IMR-90 (cell line): ENCODE measurements at regions not wholly inside any gene's neighbourhood (a gene's known extent, or its start where the extent isn't known, plus 50 kb on each side); places are given as distances from the start of the nearest gene placed in this dataset.

ENCODE experiments used
- ATAC-seq: fragments of 200-7000 bp; cut with Tn5 transposase; 2 replicates; pipeline ENCODE4 v1.9.1; 2020; ENCODE audit warnings: low read depth, mild to moderate bottlenecking, moderate library complexity
- BruUV-seq: library from RNA; stranded (reverse); fragments of 400-500 nt; replicated peaks from 2 replicates; lab custom pipeline; 2021; lab: Mats Ljungman, UMichigan
- CTCF ChIA-PET: fragments of 300-600 bp; formaldehyde crosslinking; extraction: SDS; loops from one replicate; lab custom pipeline; 2021; ENCODE audit warnings: antibody characterized with exemption; lab: Yijun Ruan, JAX
- POLR2A ChIA-PET: fragments of 300-600 bp; sonication (Branson Sonifier 250); formaldehyde crosslinking; loops from one replicate; lab custom pipeline; 2022; ENCODE audit warnings: antibody characterized with exemption; ENCODE audit not compliant: unreplicated experiment; lab: Charles Lee
- DNase-seq: peaks from one replicate; pipeline ENCODE4 v3.0.0; 2013
- H2AFZ ChIP-seq: replicated peaks from 2 replicates; pipeline ENCODE3; 2013; ENCODE audit warnings: low read length, mild to moderate bottlenecking; ENCODE audit not compliant: poor library complexity
- H2AK5ac ChIP-seq: 2 replicates; pipeline ENCODE4 v1.6.1; 2013; ENCODE audit warnings: low read depth, low read length, inconsistent platforms
- H2AK9ac ChIP-seq: replicated peaks from 2 replicates; pipeline ENCODE3; 2013; ENCODE audit warnings: mild to moderate bottlenecking, low read depth, low read length, moderate library complexity; ENCODE audit not compliant: poor library complexity
- H2BK120ac ChIP-seq: 2 replicates; pipeline ENCODE4 v1.6.1; 2013; ENCODE audit warnings: low read depth, low read length, inconsistent platforms
- H2BK15ac ChIP-seq: 3 replicates; pipeline ENCODE4 v1.6.1; 2013; ENCODE audit warnings: low read depth, low read length, inconsistent platforms
- H2BK20ac ChIP-seq: 2 replicates; pipeline ENCODE4 v1.6.1; 2013; ENCODE audit warnings: low read depth, mild to moderate bottlenecking, inconsistent platforms, low read length, moderate library complexity
- H2BK5ac ChIP-seq: 2 replicates; pipeline ENCODE4 v1.6.1; 2013; ENCODE audit warnings: mild to moderate bottlenecking, low read depth, low read length, inconsistent platforms; ENCODE audit not compliant: poor library complexity, severe bottlenecking
- H3K14ac ChIP-seq: replicated peaks from 2 replicates; pipeline ENCODE4 v1.6.1; 2013; ENCODE audit warnings: low read depth, low read length, inconsistent platforms
- H3K18ac ChIP-seq: 2 replicates; pipeline ENCODE4 v1.6.1; 2013; ENCODE audit warnings: low read depth, low read length, control low read depth
- H3K23ac ChIP-seq: 2 replicates; pipeline ENCODE4 v1.6.1; 2013; ENCODE audit warnings: low read depth, low read length, inconsistent platforms
- H3K27ac ChIP-seq: 2 replicates; pipeline ENCODE4 v1.5.1; 2013; ENCODE audit warnings: mild to moderate bottlenecking, control low read depth, low read length; ENCODE audit not compliant: insufficient read depth
- H3K27me3 ChIP-seq: 2 replicates; pipeline ENCODE4 v1.6.1; 2013; ENCODE audit warnings: low read length; ENCODE audit not compliant: control insufficient read depth, insufficient read depth
- H3K36me3 ChIP-seq: 2 replicates; pipeline ENCODE4 v1.6.1; 2013; ENCODE audit warnings: low read length, mixed read lengths; ENCODE audit not compliant: control insufficient read depth, insufficient read depth
- H3K4ac ChIP-seq: 2 replicates; pipeline ENCODE4 v1.6.1; 2013; ENCODE audit warnings: low read depth, low read length, inconsistent platforms
- H3K4me1 ChIP-seq: 2 replicates; pipeline ENCODE4 v1.6.1; 2013; ENCODE audit warnings: low read length, mixed read lengths; ENCODE audit not compliant: control insufficient read depth, insufficient read depth
- H3K4me2 ChIP-seq: 2 replicates; pipeline ENCODE4 v1.6.1; 2013; ENCODE audit warnings: low read depth, mild to moderate bottlenecking, control low read depth, low read length, moderate library complexity
- H3K4me3 ChIP-seq: 2 replicates; pipeline ENCODE4 v1.5.1; 2013; ENCODE audit warnings: low read depth, mild to moderate bottlenecking, control low read depth, low read length, moderate library complexity; ENCODE audit not compliant: insufficient read depth
- H3K56ac ChIP-seq: 2 replicates; pipeline ENCODE4 v1.6.1; 2013; ENCODE audit warnings: low read length, inconsistent platforms; ENCODE audit not compliant: insufficient read depth; ENCODE audit errors: extremely low read depth
- H3K79me1 ChIP-seq, 2 experiments: 2 replicates each; pipeline ENCODE4 v1.6.1; 2013; ENCODE audit warnings: low read length in 2 of 2, inconsistent platforms in 1 of 2, low read depth in 1 of 2
- H3K9ac ChIP-seq: 2 replicates; pipeline ENCODE4 v1.6.1; 2013; ENCODE audit warnings: low read depth, low read length, control low read depth
- H3K9me1 ChIP-seq: 2 replicates; pipeline ENCODE4 v1.6.1; 2013; ENCODE audit warnings: low read length, inconsistent platforms; ENCODE audit not compliant: insufficient read depth
- H3K9me3 ChIP-seq: 2 replicates; pipeline ENCODE4 v1.6.1; 2013; ENCODE audit warnings: low read length; ENCODE audit not compliant: control insufficient read depth, insufficient read depth
- H4K20me1 ChIP-seq: 2 replicates; pipeline ENCODE4 v1.6.1; 2013; ENCODE audit warnings: low read length, inconsistent platforms; ENCODE audit not compliant: insufficient read depth
- H4K5ac ChIP-seq: 2 replicates; pipeline ENCODE4 v1.6.1; 2013; ENCODE audit warnings: mild to moderate bottlenecking, low read depth, low read length, control low read depth
- H4K8ac ChIP-seq, 2 experiments: 2 replicates each; pipeline ENCODE4 v1.6.1; 2013; ENCODE audit warnings: low read depth in 2 of 2, low read length in 2 of 2, control low read depth in 1 of 2, inconsistent platforms in 1 of 2
- H4K91ac ChIP-seq: 2 replicates; pipeline ENCODE4 v1.6.1; 2013; ENCODE audit warnings: low read depth, low read length, inconsistent platforms; ENCODE audit not compliant: insufficient read depth
- BHLHE40 ChIP-seq: fragments of 150-350 bp; IDR thresholded peaks from 2 replicates; pipeline ENCODE4 v1.6.1; 2016; ENCODE audit warnings: mild to moderate bottlenecking, low read depth, low read length
- CEBPB ChIP-seq: IDR thresholded peaks from 2 replicates; pipeline ENCODE4 v1.6.1; 2012; ENCODE audit warnings: low read depth, low read length, improper control_type of control experiment
- CHD1 ChIP-seq: IDR thresholded peaks from 2 replicates; pipeline ENCODE4 v1.6.1; 2012; ENCODE audit warnings: low read depth, low read length, improper control_type of control experiment
- FOS ChIP-seq: fragments of 150-350 bp; IDR thresholded peaks from 2 replicates; pipeline ENCODE4 v1.6.1; 2016; ENCODE audit warnings: low read depth, low read length
- MAFK ChIP-seq: IDR thresholded peaks from 2 replicates; pipeline ENCODE4 v1.6.1; 2012; ENCODE audit warnings: low read depth, low read length, improper control_type of control experiment
- MAZ ChIP-seq: IDR thresholded peaks from 2 replicates; pipeline ENCODE4 v1.6.1; 2012; ENCODE audit warnings: low read depth, mild to moderate bottlenecking, low read length, improper control_type of control experiment, moderate library complexity, borderline replicate concordance
- MXI1 ChIP-seq: IDR thresholded peaks from 2 replicates; pipeline ENCODE4 v1.6.1; 2012; ENCODE audit warnings: low read depth, mild to moderate bottlenecking, low read length, moderate library complexity, borderline replicate concordance
- POLR2A ChIP-seq: IDR thresholded peaks from 2 replicates; pipeline ENCODE4 v1.6.1; 2012; ENCODE audit warnings: mild to moderate bottlenecking, low read depth, low read length
- RAD21 ChIP-seq: IDR thresholded peaks from 2 replicates; pipeline ENCODE4 v1.6.1; 2012; ENCODE audit warnings: low read length, improper control_type of control experiment
- RFX5 ChIP-seq: IDR thresholded peaks from 2 replicates; pipeline ENCODE4 v1.8.0; 2012; ENCODE audit warnings: low read depth, mild to moderate bottlenecking, low read length, moderate library complexity
- SMC3 ChIP-seq: fragments of 150-350 bp; IDR thresholded peaks from 2 replicates; pipeline ENCODE4 v1.6.1; 2016; ENCODE audit warnings: low read depth, mild to moderate bottlenecking, antibody characterized with exemption, low read length, moderate library complexity
- WGBS, 2 experiments: methylation state at CpG; one replicate each; pipeline versions ENCODE4 v1.1.5 to v1.1.7; 2013; ENCODE audit warnings: missing lambda C conversion rate in 2 of 2; ENCODE audit not compliant: insufficient read length in 1 of 2; ENCODE audit errors: extremely low coverage in 2 of 2; 5-methylcytosine and 5-hydroxymethylcytosine counted together
- dilution Hi-C: fragments of 300-500 bp; cut with HindIII; formaldehyde crosslinking; loops from one replicate; pipeline ENCODE4 v1.14.3; 2018; ENCODE audit warnings: low sequenced_read_pairs; ENCODE audit not compliant: unreplicated experiment
- in situ Hi-C: fragments of 300-500 bp; cut with MboI; formaldehyde crosslinking; loops from 3 replicates; pipeline ENCODE4 v1.14.3; 2019; ENCODE audit warnings: low sequenced_read_pairs, inconsistent platforms, mixed read lengths
- intact Hi-C: fragments of 100-400 bp; cut with micrococcal nuclease; formaldehyde crosslinking; loops from 2 replicates; pipeline ENCODE4 v1.10.0; 2022
- TF ChIP-seq, protein P1 (sequence below): fragments of 150-350 bp; IDR thresholded peaks from 2 replicates; pipeline ENCODE4 v1.6.1; 2016; ENCODE audit warnings: low read depth, mild to moderate bottlenecking, low read length, moderate library complexity, borderline replicate concordance
- TF ChIP-seq, protein P2 (sequence below): fragments of 150-350 bp; IDR thresholded peaks from 2 replicates; pipeline ENCODE4 v1.6.1; 2017; ENCODE audit warnings: mild to moderate bottlenecking, antibody characterized with exemption, low read length, low read depth
- TF ChIP-seq, protein P3 (sequence below): conservative IDR thresholded peaks from 2 replicates; pipeline ENCODE4 v1.5.1; 2012; ENCODE audit warnings: mild to moderate bottlenecking, low read depth, low read length, improper control_type of control experiment

DNA sequence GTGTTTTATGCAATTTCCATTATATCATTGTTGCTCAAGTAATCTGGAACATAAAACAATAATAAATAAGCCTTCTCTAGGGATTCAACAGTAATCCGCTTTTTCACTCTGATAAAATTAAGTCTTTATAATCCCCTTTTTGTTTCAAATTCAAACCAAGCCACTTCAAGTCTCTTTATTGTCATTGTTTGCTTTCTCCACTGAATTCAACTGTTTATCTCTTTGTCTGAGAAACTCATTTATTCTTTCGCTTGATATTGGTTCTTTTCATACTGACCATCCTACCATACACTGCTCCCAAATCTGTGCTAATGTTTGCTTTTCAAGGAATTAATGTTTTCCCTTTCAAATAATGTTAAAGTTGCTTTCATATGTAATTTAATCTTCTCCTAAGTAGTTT is 550.4 kb upstream of the PCDH15 start:
- ChIA-PET POLR2A (no interaction called here), CTCF (no interaction called here)
- H2AK9ac ChIP-seq, result no peak overlapping the region
- no peaks in the 10 kb centered on the region for H3K9me1 ChIP-seq
- H2BK5ac ChIP-seq, result no peak overlapping the region
- no peaks in the 10 kb centered on the region for H3K9me3 ChIP-seq
- H3K9ac ChIP-seq, result no peak overlapping the region
- H3K36me3 ChIP-seq, result no peaks in the 10 kb centered on the region
- ATAC-seq (no peak), DNase-seq (no peak)
- no peak overlapping the region for H3K27ac ChIP-seq
- H4K8ac ChIP-seq, result no peak overlapping the region
- no peak overlapping the region for H3K56ac ChIP-seq
- no TSS peak for BruUV-seq
- no peak overlapping the region for H3K18ac ChIP-seq
- dilution Hi-C loops, result no loop called here
- no peak overlapping the region for H2AFZ ChIP-seq
- H3K4ac ChIP-seq, result no peak overlapping the region
- no peak overlapping the region for H4K5ac ChIP-seq
- in situ Hi-C loops, result no loop called here
- no peak overlapping the region for H3K4me3 ChIP-seq
- no CpG with 5 or more reads among the region's 2 CpGs for WGBS, 2 experiments
- H3K4me2 ChIP-seq, result no peak overlapping the region
- no peak overlapping the region for H3K23ac ChIP-seq
- H3K14ac ChIP-seq, result no peak overlapping the region
- no peaks in the 10 kb centered on the region for H3K79me1 ChIP-seq
- H2BK15ac ChIP-seq, result no peak overlapping the region
- intact Hi-C loops, result no loop called here
- H2BK120ac ChIP-seq, result no peak overlapping the region
- no peak overlapping the region for H4K91ac ChIP-seq
- TF ChIP-seq CEBPB (no peak), MAFK (no peak), FOS (no peak), CHD1 (no peak), MXI1 (no peak), MAZ (no peak), POLR2A (no peak), BHLHE40 (no peak), RAD21 (no peak), RFX5 (no peak), SMC3 (no peak)
- TF ChIP-seq, protein P1, sequence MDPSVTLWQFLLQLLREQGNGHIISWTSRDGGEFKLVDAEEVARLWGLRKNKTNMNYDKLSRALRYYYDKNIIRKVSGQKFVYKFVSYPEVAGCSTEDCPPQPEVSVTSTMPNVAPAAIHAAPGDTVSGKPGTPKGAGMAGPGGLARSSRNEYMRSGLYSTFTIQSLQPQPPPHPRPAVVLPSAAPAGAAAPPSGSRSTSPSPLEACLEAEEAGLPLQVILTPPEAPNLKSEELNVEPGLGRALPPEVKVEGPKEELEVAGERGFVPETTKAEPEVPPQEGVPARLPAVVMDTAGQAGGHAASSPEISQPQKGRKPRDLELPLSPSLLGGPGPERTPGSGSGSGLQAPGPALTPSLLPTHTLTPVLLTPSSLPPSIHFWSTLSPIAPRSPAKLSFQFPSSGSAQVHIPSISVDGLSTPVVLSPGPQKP, result no peak
- TF ChIP-seq, protein P2, sequence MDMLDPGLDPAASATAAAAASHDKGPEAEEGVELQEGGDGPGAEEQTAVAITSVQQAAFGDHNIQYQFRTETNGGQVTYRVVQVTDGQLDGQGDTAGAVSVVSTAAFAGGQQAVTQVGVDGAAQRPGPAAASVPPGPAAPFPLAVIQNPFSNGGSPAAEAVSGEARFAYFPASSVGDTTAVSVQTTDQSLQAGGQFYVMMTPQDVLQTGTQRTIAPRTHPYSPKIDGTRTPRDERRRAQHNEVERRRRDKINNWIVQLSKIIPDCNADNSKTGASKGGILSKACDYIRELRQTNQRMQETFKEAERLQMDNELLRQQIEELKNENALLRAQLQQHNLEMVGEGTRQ, result no peak
- TF ChIP-seq, protein P3, sequence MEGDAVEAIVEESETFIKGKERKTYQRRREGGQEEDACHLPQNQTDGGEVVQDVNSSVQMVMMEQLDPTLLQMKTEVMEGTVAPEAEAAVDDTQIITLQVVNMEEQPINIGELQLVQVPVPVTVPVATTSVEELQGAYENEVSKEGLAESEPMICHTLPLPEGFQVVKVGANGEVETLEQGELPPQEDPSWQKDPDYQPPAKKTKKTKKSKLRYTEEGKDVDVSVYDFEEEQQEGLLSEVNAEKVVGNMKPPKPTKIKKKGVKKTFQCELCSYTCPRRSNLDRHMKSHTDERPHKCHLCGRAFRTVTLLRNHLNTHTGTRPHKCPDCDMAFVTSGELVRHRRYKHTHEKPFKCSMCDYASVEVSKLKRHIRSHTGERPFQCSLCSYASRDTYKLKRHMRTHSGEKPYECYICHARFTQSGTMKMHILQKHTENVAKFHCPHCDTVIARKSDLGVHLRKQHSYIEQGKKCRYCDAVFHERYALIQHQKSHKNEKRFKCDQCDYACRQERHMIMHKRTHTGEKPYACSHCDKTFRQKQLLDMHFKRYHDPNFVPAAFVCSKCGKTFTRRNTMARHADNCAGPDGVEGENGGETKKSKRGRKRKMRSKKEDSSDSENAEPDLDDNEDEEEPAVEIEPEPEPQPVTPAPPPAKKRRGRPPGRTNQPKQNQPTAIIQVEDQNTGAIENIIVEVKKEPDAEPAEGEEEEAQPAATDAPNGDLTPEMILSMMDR, result no peak
- H2BK20ac ChIP-seq, result no peak overlapping the region
- H4K20me1 ChIP-seq, result no peaks in the 10 kb centered on the region
- H3K27me3 ChIP-seq, result no peaks in the 10 kb centered on the region
- H3K4me1 ChIP-seq, result no peaks in the 10 kb centered on the region
- no peak overlapping the region for H2AK5ac ChIP-seq
